ENCODE measurements at regions not wholly inside any gene's neighbourhood (a gene's known extent, or its start where the extent isn't known, plus 50 kb on each side); places are given as distances from the start of the nearest gene placed in this dataset.

DNA sequence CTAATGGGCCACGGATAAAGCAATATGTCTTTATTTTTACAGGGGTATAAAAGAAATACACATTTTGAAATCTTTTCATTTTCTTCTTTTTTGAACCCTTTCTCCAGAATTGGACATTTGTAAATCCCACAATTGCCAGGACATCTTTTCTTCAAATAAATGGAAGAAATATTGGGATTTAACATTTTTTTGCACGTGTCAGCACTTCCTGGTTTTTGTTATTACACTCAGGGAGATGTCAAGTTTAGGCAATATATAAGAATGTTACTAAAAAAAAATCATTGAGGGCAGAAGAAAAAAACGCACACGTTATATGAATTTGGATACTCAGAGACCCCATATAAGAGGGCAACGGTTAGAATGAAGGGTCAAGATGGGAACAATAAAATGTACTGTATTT, 78.3 kb upstream of the TMCO5A start:
- Histone ChIP-seq H3K4me3 (no peak overlapping the region), H3K27ac (no peak overlapping the region), H3K4me1 (replicated peaks in 1 of 2) (no peaks in the 10 kb centered on the region)
- 34 to 100% (median 92%) methylated on average over 2 to 5 of the region's 5 CpGs for WGBS, 10 experiments
- in situ Hi-C loops (cut with MboI; ENCODE audit: low pct_unique_long_range_greater_than_20kb in 2 of 9, low sequenced_read_pairs in 9 of 9, unreplicated experiment in 9 of 9) = no loop called here
- ATAC-seq (replicated peaks in 6 of 8) = no peak

DNA sequence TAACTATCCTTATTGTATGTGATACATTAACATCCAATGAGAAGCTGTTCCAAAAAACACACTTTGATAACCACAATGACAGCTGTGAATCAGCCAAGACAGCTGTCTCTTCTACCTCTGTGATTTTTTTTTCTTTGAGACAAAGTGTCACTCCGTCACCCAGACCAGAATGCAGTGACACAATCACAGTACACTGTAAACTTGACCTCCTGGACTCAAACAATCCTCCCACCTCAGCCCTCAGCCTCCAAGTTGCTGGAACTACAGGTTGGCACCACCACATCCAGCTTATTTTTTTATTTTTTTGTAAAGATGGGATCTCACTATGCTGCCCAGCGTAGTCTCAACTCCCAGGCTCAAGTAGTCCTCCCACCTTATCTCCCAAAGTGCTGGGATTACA, 73.5 kb upstream of the TMCO5A start:
- ATAC-seq (replicated peaks in 6 of 8) = no peak
- in situ Hi-C loops (cut with MboI; ENCODE audit: low pct_unique_long_range_greater_than_20kb in 2 of 9, low sequenced_read_pairs in 9 of 9, unreplicated experiment in 9 of 9) = no loop called here
- WGBS, 10 experiments = 33 to 100% (median 80%) methylated on average over 1 to 2 of the region's 2 CpGs; no CpG with 5 or more reads in 1 of the 10 experiments
- no peaks in the 10 kb centered on the region for H3K4me1 ChIP-seq (replicated peaks in 1 of 2)
- no peak overlapping the region for H3K4me3 ChIP-seq
- no peak overlapping the region for H3K27ac ChIP-seq

DNA sequence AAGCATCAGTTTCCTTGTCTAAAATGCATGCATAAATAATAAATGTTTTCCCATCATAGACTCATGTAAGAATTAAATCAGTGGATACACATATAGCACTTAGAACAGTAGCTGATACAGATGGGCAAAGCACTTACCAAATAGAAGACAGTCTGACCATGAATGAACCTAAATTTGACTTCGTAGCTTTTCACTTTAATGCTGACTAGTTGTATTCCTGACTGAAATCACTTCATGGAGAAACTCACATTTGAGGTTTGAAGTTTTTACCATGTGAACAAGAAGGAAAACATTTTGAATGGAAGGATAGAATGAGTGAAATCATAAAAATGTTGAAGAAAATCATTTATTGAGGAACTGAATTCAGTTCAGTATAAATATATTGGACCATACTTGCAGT, 68.8 kb upstream of the TMCO5A start:
- ATAC-seq (replicated peaks in 6 of 8) = no peak
- no peak overlapping the region for H3K27ac ChIP-seq
- no peak overlapping the region for H3K4me3 ChIP-seq
- H3K4me1 ChIP-seq (replicated peaks in 1 of 2) = peaks cover 0 to 4% of the 10 kb centered on the region in 2 donors
- in situ Hi-C loops (cut with MboI; ENCODE audit: low pct_unique_long_range_greater_than_20kb in 2 of 9, low sequenced_read_pairs in 9 of 9, unreplicated experiment in 9 of 9) = no loop called here
- WGBS, 10 experiments = 29 to 100% (median 63%) methylated on average over 1 of the region's 1 CpG; no CpG with 5 or more reads in 4 of the 10 experiments

DNA sequence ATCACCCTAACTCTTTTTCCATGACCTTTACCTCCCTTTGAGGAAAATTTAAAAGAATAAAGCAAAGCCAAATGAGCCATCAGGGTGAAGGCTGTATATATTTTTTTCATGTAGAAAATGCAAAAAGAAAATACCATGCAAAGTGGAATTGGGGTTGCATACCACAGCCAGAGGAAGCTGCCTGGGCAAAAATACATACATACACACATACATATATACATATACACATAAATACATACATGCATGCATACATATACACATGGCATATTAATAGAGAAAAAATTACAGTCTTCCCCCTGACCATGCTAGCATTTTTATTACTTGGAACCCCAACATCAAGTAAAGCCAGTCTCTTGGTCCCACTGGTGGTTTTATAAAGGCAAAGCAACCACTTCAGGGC, 63.7 kb upstream of the TMCO5A start:
- Histone ChIP-seq H3K4me3 (no peak overlapping the region), H3K27ac (no peak overlapping the region), H3K4me1 (replicated peaks in 1 of 2) (peaks cover 0 to 21% of the 10 kb centered on the region in 2 donors)
- in situ Hi-C loops (cut with MboI; ENCODE audit: low pct_unique_long_range_greater_than_20kb in 2 of 9, low sequenced_read_pairs in 9 of 9, unreplicated experiment in 9 of 9) = no loop called here
- ATAC-seq (replicated peaks in 6 of 8) = peak in 1 of 8 experiments; percentile 93

DNA sequence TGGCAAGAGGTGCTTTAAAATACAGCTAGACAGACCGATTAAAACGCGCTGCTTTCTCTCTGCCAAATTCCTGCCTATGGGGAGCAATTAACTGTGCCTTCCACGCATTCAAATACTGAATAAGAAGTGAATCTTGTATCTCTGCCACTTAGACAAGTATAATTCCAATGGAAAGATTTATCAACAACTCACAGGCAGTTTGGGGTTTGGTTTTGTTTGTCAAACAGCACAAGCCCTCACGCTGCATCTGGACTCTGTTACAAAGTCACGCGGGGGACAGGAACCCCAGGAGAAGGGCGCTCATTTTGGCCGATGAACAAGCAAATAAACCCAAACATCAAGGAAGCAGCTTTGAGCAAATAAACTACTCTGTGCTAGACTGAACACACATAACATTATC, 61.8 kb upstream of the TMCO5A start:
- H3K27ac ChIP-seq = no peak overlapping the region
- WGBS, 10 experiments = 13 to 100% (median 85%) methylated on average over 1 to 9 of the region's 9 CpGs; no CpG with 5 or more reads in 3 of the 10 experiments
- H3K4me3 ChIP-seq = no peak overlapping the region
- H3K4me1 ChIP-seq (replicated peaks in 1 of 2) = peaks cover 0 to 20% of the 10 kb centered on the region in 2 donors
- in situ Hi-C loops (cut with MboI; ENCODE audit: low pct_unique_long_range_greater_than_20kb in 2 of 9, low sequenced_read_pairs in 9 of 9, unreplicated experiment in 9 of 9) = no loop called here
- ATAC-seq (replicated peaks in 6 of 8) = peak in 1 of 8 experiments; percentile 18

DNA sequence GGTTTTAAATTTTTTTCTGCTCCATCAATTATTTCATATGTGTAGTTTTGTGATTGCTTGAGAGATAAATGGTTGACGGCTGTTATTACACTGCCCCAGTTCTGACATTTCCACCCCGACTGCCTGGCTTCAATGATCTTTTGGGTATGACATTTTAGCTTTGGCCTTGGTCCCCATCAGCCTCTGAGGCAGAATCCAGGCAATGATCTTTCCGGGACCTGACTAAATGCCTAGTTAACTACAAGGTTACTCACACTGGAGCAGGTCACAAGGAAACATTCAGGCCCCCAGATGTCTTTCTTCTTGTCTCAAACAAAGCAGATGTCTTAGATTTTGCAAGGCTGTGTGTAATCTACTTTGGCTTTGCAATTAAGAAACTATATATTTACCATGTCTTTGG, 61.1 kb upstream of the TMCO5A start:
- H3K27ac ChIP-seq = no peak overlapping the region
- ATAC-seq (replicated peaks in 6 of 8) = no peak
- no peak overlapping the region for H3K4me3 ChIP-seq
- 0 to 78% (median 57%) methylated on average over 1 to 3 of the region's 3 CpGs; no CpG with 5 or more reads in 1 of the 10 experiments for WGBS, 10 experiments
- H3K4me1 ChIP-seq (replicated peaks in 1 of 2) = peaks cover 0 to 25% of the 10 kb centered on the region in 2 donors
- in situ Hi-C loops (cut with MboI; ENCODE audit: low pct_unique_long_range_greater_than_20kb in 2 of 9, low sequenced_read_pairs in 9 of 9, unreplicated experiment in 9 of 9) = no loop called here

DNA sequence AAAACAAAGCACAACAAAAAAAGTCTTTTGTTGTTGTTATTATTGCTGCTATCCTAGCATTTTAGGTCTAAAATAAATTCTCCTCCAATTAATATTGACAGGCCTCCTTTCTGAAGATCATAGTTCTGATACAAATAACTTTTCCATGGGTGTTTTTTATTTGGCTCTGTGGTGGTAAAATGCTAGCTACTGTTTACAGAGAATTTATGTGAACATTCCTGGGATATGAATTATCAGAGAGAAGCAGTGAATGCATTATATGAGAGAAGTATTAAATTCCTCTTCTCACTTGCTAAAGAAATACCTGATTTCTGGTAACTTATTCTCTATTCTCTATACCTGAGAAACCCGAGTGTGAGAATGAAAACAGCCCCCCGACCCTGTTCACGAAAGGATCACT, 57.5 kb upstream of the TMCO5A start:
- Histone ChIP-seq H3K27ac (no peak overlapping the region), H3K4me1 (replicated peaks in 1 of 2) (peaks cover 12 to 53% of the 10 kb centered on the region in 2 donors), H3K4me3 (no peak overlapping the region)
- in situ Hi-C loops (cut with MboI; ENCODE audit: low pct_unique_long_range_greater_than_20kb in 2 of 9, low sequenced_read_pairs in 9 of 9, unreplicated experiment in 9 of 9) = loop anchor here in 6 of 9 experiments (25.0 kb wide), 3 partner anchors 740 to 990 kb away; partner anchors contain the start of gene MEIS2 (in 4 of the 6)
- WGBS, 10 experiments = 67 to 90% (median 80%) methylated on average over 1 to 3 of the region's 3 CpGs; no CpG with 5 or more reads in 4 of the 10 experiments
- ATAC-seq (replicated peaks in 6 of 8) = no peak

DNA sequence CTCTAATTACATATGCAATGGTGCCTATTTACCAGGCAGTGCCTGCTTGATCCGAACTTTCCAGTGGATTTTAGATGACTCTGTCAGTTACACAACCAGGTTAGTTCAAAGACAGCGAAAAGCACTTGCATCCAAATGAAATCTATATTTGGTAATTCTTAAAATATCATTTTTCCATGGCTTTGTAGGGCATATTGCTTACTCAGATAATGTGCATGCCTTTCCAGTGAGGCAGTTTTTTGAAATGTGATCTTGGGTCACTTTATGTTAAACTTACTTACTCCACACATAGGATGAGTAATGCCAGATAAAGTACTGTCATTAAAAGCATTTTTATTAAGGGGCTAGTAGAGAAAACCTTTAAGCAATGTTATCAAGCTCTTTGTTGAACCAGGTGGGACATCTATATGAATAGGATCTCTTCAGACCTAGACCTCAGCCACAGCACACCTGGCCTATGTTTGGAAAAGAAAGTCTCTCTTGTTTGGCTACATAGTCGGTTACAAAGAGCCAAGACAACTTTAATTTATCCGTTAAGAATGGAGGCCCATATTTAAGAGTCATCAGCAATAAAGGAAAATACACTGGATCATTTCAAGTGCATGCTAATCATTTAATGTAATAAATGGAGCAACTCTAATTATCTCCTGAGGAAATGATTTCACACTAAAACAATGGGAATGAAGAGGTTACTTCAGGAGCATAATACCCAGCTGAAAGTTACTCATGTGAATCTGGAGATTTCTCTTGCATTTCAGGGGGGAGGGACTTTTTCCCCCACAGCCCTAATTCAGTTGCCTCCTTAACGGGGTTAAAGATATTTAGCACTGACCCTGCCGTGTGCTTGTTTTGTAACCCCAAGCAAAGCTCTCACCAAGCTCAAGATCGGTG, 56.3 kb upstream of the TMCO5A start:
- peak in 3 of 8 experiments; percentile 71 to 98 (median 95) for ATAC-seq (replicated peaks in 6 of 8)
- Histone ChIP-seq H3K27ac (no peak overlapping the region), H3K4me1 (replicated peaks in 1 of 2) (peaks cover 12 to 48% of the 10 kb centered on the region in 2 donors), H3K4me3 (no peak overlapping the region)
- in situ Hi-C loops (cut with MboI; ENCODE audit: low pct_unique_long_range_greater_than_20kb in 2 of 9, low sequenced_read_pairs in 9 of 9, unreplicated experiment in 9 of 9) = loop anchor here in 6 of 9 experiments (25.0 kb wide), 3 partner anchors 741 to 991 kb away; partner anchors contain the start of gene MEIS2 (in 4 of the 6)
- WGBS, 10 experiments = 30 to 88% (median 61%) methylated on average over 2 to 7 of the region's 7 CpGs

DNA sequence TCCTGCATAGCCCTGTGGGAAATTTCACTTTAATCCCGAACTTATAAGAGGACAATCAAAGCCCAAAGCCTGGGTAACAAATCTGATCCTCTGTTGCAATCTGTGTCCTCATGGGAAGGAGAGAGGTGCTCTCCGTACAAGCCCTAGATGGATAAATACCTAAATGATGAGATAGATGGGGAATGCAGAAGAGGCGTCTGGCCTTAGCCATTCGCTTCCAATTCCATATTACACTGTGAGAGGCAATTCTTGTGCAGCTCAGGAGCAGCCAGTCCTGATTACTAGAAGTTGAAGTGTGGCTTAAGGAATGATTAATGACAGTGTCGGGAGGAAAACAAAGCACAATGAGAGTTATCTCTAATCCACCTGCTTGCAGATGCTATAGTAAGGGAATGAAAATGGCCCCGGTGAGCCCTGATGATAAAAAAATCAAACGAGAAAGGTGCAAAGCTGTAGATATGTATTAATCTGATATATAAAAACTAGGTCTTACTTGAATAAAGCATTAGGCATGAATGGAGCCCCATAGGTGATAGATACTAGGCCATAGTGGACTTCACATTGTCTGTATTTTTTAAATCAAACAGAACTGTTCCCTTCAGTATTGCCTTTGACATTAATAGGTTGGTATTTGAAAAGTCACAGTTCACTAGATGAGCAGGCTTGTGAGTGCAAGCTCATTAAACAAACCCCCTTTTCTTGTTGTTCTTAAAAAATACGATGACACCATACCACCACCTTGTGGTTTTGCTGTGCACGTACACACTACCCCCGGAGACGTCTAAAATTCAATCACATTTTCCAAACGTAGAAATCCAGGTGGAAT, 54.2 kb upstream of the TMCO5A start:
- Histone ChIP-seq H3K4me3 (peak overlapping the region in 2 of 5 donors; percentile 3 to 9), H3K27ac (peak overlapping the region in 1 of 2 donors; percentile 54), H3K4me1 (replicated peaks in 1 of 2) (peaks cover 12 to 47% of the 10 kb centered on the region in 2 donors)
- ATAC-seq (replicated peaks in 6 of 8) = peak; percentile 53 to 94 (median 86)
- in situ Hi-C loops (cut with MboI; ENCODE audit: low pct_unique_long_range_greater_than_20kb in 2 of 9, low sequenced_read_pairs in 9 of 9, unreplicated experiment in 9 of 9) = loop anchor here in 7 of 9 experiments (10.0 to 25.0 kb wide), 4 partner anchors 115 to 993 kb away; partner anchors contain the start of gene MEIS2 (in 4 of the 7)
- WGBS, 10 experiments = 3 to 70% (median 18%) methylated on average over 2 to 12 of the region's 12 CpGs

DNA sequence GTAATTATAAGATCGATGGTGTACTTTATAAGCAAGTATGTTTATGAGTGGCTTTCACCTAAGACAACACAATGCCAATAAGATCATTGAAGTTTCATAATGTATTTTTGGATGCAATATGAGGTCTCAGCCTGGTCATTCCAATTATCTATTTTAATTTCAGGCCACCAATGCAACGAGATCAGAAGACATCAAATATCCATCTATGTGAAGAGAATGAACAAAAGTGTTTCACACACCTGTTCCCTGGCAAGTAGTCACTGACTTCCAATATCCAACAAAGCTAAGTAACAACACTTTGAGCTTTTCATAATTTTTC, 53.6 kb upstream of the TMCO5A start:
- 0 to 50% (median 0%) methylated on average over 1 to 2 of the region's 2 CpGs; no CpG with 5 or more reads in 4 of the 10 experiments for WGBS, 10 experiments
- in situ Hi-C loops (cut with MboI; ENCODE audit: low pct_unique_long_range_greater_than_20kb in 2 of 9, low sequenced_read_pairs in 9 of 9, unreplicated experiment in 9 of 9) = loop anchor here in 7 of 9 experiments (10.0 to 25.0 kb wide), 4 partner anchors 116 to 993 kb away; partner anchors contain the start of gene MEIS2 (in 4 of the 7)
- Histone ChIP-seq H3K27ac (no peak overlapping the region), H3K4me1 (replicated peaks in 1 of 2) (peaks cover 12 to 47% of the 10 kb centered on the region in 2 donors), H3K4me3 (no peak overlapping the region)
- no peak for ATAC-seq (replicated peaks in 6 of 8)

DNA sequence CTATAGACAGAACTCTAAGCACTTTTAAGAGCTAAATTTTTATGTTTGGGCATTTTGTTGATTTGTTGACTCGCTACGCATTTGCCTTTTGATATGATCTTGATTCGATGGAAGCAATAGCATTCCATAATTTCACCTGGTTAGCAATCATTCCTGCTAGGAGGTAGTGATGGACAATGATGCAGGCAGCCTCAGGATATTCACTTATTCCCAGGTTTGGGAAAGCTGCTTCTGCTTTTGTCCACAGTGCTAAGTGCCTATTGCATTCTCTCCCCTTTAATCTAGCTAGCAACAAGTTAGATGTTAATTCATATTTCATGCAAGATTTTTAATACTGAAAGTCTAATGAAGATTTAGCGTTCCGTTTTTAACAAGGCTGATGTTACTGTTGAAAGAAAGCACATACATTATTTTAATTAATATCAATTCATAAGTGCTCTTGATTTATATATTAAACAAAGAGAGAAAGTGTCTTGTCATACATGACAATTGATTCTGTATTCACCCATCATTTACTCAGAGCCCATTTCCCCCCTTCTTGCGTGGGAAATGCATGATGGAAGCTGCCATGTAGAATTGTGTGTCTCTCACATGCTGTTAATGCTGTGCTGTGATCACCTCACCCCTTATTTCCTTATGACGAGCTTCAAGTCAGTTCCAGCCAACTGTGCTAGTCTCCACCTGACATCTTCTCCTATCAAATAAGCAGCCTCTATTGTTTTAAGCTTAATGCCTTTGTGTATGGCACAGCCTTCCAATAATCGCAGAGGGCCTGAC, 53.0 kb upstream of the TMCO5A start:
- Histone ChIP-seq H3K4me1 (replicated peaks in 1 of 2) (peaks cover 12 to 47% of the 10 kb centered on the region in 2 donors), H3K4me3 (no peak overlapping the region), H3K27ac (no peak overlapping the region)
- no peak for ATAC-seq (replicated peaks in 6 of 8)
- 47 to 93% (median 83%) methylated on average over 1 to 7 of the region's 8 CpGs for WGBS, 10 experiments
- in situ Hi-C loops (cut with MboI; ENCODE audit: low pct_unique_long_range_greater_than_20kb in 2 of 9, low sequenced_read_pairs in 9 of 9, unreplicated experiment in 9 of 9) = loop anchor here in 7 of 9 experiments (10.0 to 25.0 kb wide), 4 partner anchors 117 to 994 kb away; partner anchors contain the start of gene MEIS2 (in 4 of the 7)

DNA sequence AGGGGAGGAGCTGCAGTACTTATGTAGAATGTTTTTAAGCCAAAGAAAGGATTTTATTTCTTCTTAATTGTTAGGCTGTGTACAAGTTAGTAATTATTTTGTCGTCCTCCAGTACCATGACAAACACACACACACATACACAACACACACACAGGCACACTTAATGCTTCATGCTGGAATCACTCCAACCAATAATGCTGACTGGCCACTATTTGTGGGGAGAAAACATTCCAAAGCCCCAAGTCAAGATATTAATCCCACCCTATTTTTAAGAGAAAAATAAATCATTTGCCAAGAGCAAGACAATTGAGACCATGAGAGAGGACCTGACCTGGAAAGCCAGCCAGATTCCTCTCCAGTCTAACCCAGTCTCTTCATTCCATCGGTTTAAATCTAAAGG, 51.8 kb upstream of the TMCO5A start:
- 0 to 100% (median 67%) methylated on average over 1 of the region's 2 CpGs; no CpG with 5 or more reads in 1 of the 10 experiments for WGBS, 10 experiments
- no peak overlapping the region for H3K27ac ChIP-seq
- peaks cover 12 to 47% of the 10 kb centered on the region in 2 donors for H3K4me1 ChIP-seq (replicated peaks in 1 of 2)
- no peak for ATAC-seq (replicated peaks in 6 of 8)
- no peak overlapping the region for H3K4me3 ChIP-seq
- in situ Hi-C loops (cut with MboI; ENCODE audit: low pct_unique_long_range_greater_than_20kb in 2 of 9, low sequenced_read_pairs in 9 of 9, unreplicated experiment in 9 of 9) = loop anchor here in 7 of 9 experiments (10.0 to 25.0 kb wide), 4 partner anchors 118 to 995 kb away; partner anchors contain the start of gene MEIS2 (in 4 of the 7)

All from motor neuron (in vitro differentiated cells).